ENCODE measurements at regions not wholly inside any gene's neighbourhood (a gene's known extent, or its start where the extent isn't known, plus 50 kb on each side); places are given as distances from the start of the nearest gene placed in this dataset.

DNA sequence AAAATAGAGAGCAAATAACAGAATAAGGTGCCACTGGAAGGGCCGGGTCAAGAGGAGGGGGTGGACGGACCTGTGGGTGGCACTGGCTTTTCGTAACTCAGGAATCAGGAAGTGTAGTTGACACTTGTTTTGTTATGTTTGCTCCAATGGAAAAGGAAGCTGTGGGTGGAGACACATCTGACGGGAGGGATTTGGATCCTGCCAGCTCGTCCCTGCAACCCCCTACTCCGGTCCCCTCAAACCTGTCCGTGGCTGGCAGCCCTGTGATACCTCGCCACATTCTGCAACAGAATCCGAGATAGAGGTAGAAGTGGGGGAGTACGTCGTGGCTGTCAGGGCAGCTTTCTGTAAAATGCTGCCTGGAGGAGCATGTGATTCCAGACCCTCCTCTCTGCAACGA is 104.2 kb upstream of the IER5L start:
- TF ChIP-seq, protein P1, sequence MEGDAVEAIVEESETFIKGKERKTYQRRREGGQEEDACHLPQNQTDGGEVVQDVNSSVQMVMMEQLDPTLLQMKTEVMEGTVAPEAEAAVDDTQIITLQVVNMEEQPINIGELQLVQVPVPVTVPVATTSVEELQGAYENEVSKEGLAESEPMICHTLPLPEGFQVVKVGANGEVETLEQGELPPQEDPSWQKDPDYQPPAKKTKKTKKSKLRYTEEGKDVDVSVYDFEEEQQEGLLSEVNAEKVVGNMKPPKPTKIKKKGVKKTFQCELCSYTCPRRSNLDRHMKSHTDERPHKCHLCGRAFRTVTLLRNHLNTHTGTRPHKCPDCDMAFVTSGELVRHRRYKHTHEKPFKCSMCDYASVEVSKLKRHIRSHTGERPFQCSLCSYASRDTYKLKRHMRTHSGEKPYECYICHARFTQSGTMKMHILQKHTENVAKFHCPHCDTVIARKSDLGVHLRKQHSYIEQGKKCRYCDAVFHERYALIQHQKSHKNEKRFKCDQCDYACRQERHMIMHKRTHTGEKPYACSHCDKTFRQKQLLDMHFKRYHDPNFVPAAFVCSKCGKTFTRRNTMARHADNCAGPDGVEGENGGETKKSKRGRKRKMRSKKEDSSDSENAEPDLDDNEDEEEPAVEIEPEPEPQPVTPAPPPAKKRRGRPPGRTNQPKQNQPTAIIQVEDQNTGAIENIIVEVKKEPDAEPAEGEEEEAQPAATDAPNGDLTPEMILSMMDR (IDR thresholded peaks at IDR 0.05; ENCODE audit: low read depth, low read length, missing input control), result no peak
- TF ChIP-seq FOXA1 (IDR thresholded peaks at IDR 0.05) (no peak), JUND (IDR thresholded peaks at IDR 0.05) (no peak), EGR1 (IDR thresholded peaks at IDR 0.05; ENCODE audit: low read depth in 2 of 2) (no peak), RAD21 (IDR thresholded peaks at IDR 0.05) (peak in 1 of 2 donors; percentile 13), GABPA (IDR thresholded peaks at IDR 0.05 in 1 of 2, conservative IDR thresholded peaks at IDR 0.05 in 1 of 2) (no peak), SP1 (IDR thresholded peaks at IDR 0.05) (no peak), MAX (IDR thresholded peaks at IDR 0.05) (no peak), REST (IDR thresholded peaks at IDR 0.05) (no peak)
